ENCODE measurements at regions not wholly inside any gene's neighbourhood (a gene's known extent, or its start where the extent isn't known, plus 50 kb on each side); places are given as distances from the start of the nearest gene placed in this dataset.

DNA sequence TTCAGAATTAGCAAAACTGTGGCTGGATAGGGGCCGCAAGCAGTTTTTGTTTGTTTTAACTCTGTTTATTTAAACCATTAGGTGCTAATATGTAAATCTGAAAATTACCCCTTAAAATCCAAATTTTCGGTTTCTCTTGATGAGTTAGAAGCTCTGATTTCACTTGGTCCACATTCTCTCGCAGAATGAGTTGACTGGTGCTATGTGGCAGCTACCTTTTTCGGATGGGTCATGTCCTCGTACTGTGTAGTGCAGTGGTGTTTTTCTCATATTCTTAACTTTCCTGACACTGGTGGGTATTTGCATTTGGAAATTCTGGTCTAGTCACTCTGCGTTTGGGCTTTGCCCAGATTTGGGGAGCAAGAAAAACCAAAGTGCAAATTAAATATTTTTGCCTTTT lies 87.1 kb downstream of the DIPK2A start:
- TF ChIP-seq, protein P1, sequence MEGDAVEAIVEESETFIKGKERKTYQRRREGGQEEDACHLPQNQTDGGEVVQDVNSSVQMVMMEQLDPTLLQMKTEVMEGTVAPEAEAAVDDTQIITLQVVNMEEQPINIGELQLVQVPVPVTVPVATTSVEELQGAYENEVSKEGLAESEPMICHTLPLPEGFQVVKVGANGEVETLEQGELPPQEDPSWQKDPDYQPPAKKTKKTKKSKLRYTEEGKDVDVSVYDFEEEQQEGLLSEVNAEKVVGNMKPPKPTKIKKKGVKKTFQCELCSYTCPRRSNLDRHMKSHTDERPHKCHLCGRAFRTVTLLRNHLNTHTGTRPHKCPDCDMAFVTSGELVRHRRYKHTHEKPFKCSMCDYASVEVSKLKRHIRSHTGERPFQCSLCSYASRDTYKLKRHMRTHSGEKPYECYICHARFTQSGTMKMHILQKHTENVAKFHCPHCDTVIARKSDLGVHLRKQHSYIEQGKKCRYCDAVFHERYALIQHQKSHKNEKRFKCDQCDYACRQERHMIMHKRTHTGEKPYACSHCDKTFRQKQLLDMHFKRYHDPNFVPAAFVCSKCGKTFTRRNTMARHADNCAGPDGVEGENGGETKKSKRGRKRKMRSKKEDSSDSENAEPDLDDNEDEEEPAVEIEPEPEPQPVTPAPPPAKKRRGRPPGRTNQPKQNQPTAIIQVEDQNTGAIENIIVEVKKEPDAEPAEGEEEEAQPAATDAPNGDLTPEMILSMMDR (IDR thresholded peaks at IDR 0.05; ENCODE audit: insufficient read depth, low read depth, low read length): no peak
- no peak for TF ChIP-seq EZH2 (IDR thresholded peaks at IDR 0.05; ENCODE audit: insufficient read depth, low read length)

Measured in astrocyte (in vitro differentiated cells and primary cell).